Upper lobe of left lung (tissue), 6 donors: ENCODE measurements at regions not wholly inside any gene's neighbourhood (a gene's known extent, or its start where the extent isn't known, plus 50 kb on each side); places are given as distances from the start of the nearest gene placed in this dataset.

Experiments
- ATAC-seq, 2 donors: fragments of 200-7000 bp; cut with Tn5 transposase; one replicate each; pipeline ENCODE4 v1.9.1; 2022; ENCODE audit warnings: mild to moderate bottlenecking in 2 of 2, moderate library complexity in 2 of 2; ENCODE audit not compliant: low FRiP score in 2 of 2
- DNase-seq, 2 donors: peaks; one replicate each; pipeline ENCODE4 v3.0.0-alpha.2; 2019 to 2020
- H3K27ac ChIP-seq, 4 donors: fragments of 200-600 bp; sonication (generic); one replicate each; pipeline ENCODE4 v1.5.1; 2016 to 2019
- H3K27me3 ChIP-seq, 4 donors: fragments of 200-600 bp; sonication (generic); one replicate each; pipeline ENCODE4 v1.5.1; 2017 to 2019
- H3K36me3 ChIP-seq, 4 donors: fragments of 200-600 bp; sonication (generic); one replicate each; pipeline ENCODE4 v1.5.1; 2016 to 2019
- H3K4me1 ChIP-seq, 4 donors: fragments of 200-600 bp; sonication (generic); one replicate each; pipeline ENCODE4 v1.5.1; 2018 to 2019
- H3K4me3 ChIP-seq, 4 donors: fragments of 200-600 bp; sonication (generic); one replicate each; pipeline ENCODE4 v1.5.1; 2017 to 2019; ENCODE audit warnings: mild to moderate bottlenecking in 2 of 4, moderate library complexity in 1 of 4
- H3K9me3 ChIP-seq, 4 donors: fragments of 200-600 bp; sonication (generic); one replicate each; pipeline ENCODE4 v1.5.1; 2018 to 2019
- CTCF ChIP-seq, 6 experiments: fragments of 450-650 bp in 4 of 6; fragments of 200-600 bp in 2 of 6; sonication (generic) in 2 of 6; IDR thresholded peaks; one replicate each; pipeline ENCODE4 v1.5.1; 2016 to 2019; ENCODE audit warnings: antibody characterized with exemption in 6 of 6
- EP300 ChIP-seq, 4 donors: sonication (generic); formaldehyde crosslinking; IDR thresholded peaks; one replicate each; pipeline ENCODE4 v1.5.1; 2017; ENCODE audit warnings: antibody characterized with exemption in 4 of 4, control low read depth in 2 of 4
- POLR2A ChIP-seq, 4 donors: fragments of 450-650 bp; IDR thresholded peaks; one replicate each; pipeline ENCODE4 v1.5.1; 2016 to 2017; ENCODE audit warnings: antibody characterized with exemption in 4 of 4, mild to moderate bottlenecking in 2 of 4
- POLR2AphosphoS5 ChIP-seq, 2 donors: sonication (generic); formaldehyde crosslinking; IDR thresholded peaks; one replicate each; pipeline ENCODE4 v1.5.1; 2017; ENCODE audit warnings: antibody characterized with exemption in 2 of 2
- WGBS, 2 donors: methylation state at CpG; one replicate each; pipeline ENCODE4 v1.1.5; 2017 to 2018; 5-methylcytosine and 5-hydroxymethylcytosine counted together
- donor health status: DM: no; HTN: no; CAD: no; lungs with moderate emphysema.
- donor health status: DM: no; HTN: yes; CAD: no; lungs with severe emphysema.

GRCh38 chr10:105844241-105844640 lies 1203.2 kb downstream of the SORCS3 start:
- ATAC-seq (no peak), DNase-seq (no peak)
- Histone ChIP-seq H3K27ac (no peak overlapping the region), H3K9me3 (no peaks in the 10 kb centered on the region), H3K27me3 (no peaks in the 10 kb centered on the region), H3K36me3 (no peaks in the 10 kb centered on the region), H3K4me3 (no peak overlapping the region), H3K4me1 (no peaks in the 10 kb centered on the region)
- no peak for TF ChIP-seq POLR2AphosphoS5 (IDR thresholded peaks at IDR 0.05)
- TF ChIP-seq CTCF (IDR thresholded peaks at IDR 0.05), result no peak
- TF ChIP-seq POLR2A (IDR thresholded peaks at IDR 0.05), result no peak
- no peak for TF ChIP-seq EP300 (IDR thresholded peaks at IDR 0.05)
- 66 to 71% methylated on average over 4 of the region's 4 CpGs for WGBS, 2 donors

- WGBS, 2 donors, result 56 to 58% methylated on average over 3 of the region's 3 CpGs
These were observed 1202.7 kb downstream of the SORCS3 start for GRCh38 chr10:105843786-105844185.

GRCh38 chr10:105840288-105840770 lies 1199.2 kb downstream of the SORCS3 start:
- H3K27me3 ChIP-seq, result no peaks in the 10 kb centered on the region
- peaks cover 0 to 5% (median 2%) of the 10 kb centered on the region in 4 donors for H3K4me1 ChIP-seq
- DNase-seq, result no peak
- no peak for ATAC-seq
- no peak overlapping the region for H3K27ac ChIP-seq
- WGBS, 2 donors, result 55 to 66% methylated on average over 6 of the region's 6 CpGs
- TF ChIP-seq EP300 (IDR thresholded peaks at IDR 0.05) (no peak), POLR2AphosphoS5 (IDR thresholded peaks at IDR 0.05) (no peak), POLR2A (IDR thresholded peaks at IDR 0.05) (no peak), CTCF (IDR thresholded peaks at IDR 0.05) (no peak)
- H3K9me3 ChIP-seq, result no peaks in the 10 kb centered on the region
- H3K4me3 ChIP-seq, result no peak overlapping the region
- H3K36me3 ChIP-seq, result no peaks in the 10 kb centered on the region

More at GRCh38 chr10:105843786-105844185, 1202.7 kb downstream of the SORCS3 start:
- no peak for TF ChIP-seq POLR2AphosphoS5 (IDR thresholded peaks at IDR 0.05)
- no peak for TF ChIP-seq EP300 (IDR thresholded peaks at IDR 0.05)
- TF ChIP-seq CTCF (IDR thresholded peaks at IDR 0.05), result no peak
- TF ChIP-seq POLR2A (IDR thresholded peaks at IDR 0.05), result no peak
- Histone ChIP-seq H3K36me3 (no peaks in the 10 kb centered on the region), H3K4me3 (no peak overlapping the region), H3K9me3 (no peaks in the 10 kb centered on the region), H3K27ac (no peak overlapping the region), H3K27me3 (no peaks in the 10 kb centered on the region), H3K4me1 (no peaks in the 10 kb centered on the region)
- DNase-seq (no peak), ATAC-seq (no peak)

GRCh38 chr10:105838392-105838791 lies 1197.3 kb downstream of the SORCS3 start:
- peak overlapping the region in 3 of 4 donors; percentile 24 to 43 (median 41) for H3K4me3 ChIP-seq

More at GRCh38 chr10:105838392-105838791, 1197.3 kb downstream of the SORCS3 start:
- Histone ChIP-seq H3K27ac (no peak overlapping the region), H3K36me3 (no peaks in the 10 kb centered on the region), H3K9me3 (no peaks in the 10 kb centered on the region), H3K4me1 (peaks cover 0 to 5% (median 2%) of the 10 kb centered on the region in 4 donors), H3K27me3 (no peaks in the 10 kb centered on the region)
- no peak for DNase-seq
- no peak for ATAC-seq
- WGBS, 2 donors, result 25 to 45% methylated on average over 2 of the region's 2 CpGs
- TF ChIP-seq POLR2AphosphoS5 (IDR thresholded peaks at IDR 0.05) (no peak), POLR2A (IDR thresholded peaks at IDR 0.05) (no peak), CTCF (IDR thresholded peaks at IDR 0.05) (no peak), EP300 (IDR thresholded peaks at IDR 0.05) (no peak)
